ENCODE measurements at regions not wholly inside any gene's neighbourhood (a gene's known extent, or its start where the extent isn't known, plus 50 kb on each side); places are given as distances from the start of the nearest gene placed in this dataset.

DNA sequence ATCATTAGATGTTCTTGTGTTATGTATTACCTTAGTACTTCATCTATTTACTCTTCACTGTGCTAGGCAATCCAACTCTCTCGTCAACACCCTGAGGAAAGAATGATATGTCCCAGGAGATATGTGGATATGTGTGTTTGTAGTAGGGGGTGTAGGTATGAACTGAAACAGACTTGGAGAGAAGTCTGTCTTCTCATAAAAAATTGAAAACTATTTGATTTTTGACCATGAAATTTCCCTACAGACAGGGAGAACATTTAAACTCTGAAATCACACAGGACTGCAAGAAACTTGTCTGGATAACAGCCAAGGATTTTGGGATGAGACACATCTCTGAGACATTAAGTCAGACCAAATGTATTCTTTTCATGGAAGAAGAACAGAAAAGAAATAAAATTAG lies 967.0 kb upstream of the FAT3 start:
- TF ChIP-seq, protein P1, sequence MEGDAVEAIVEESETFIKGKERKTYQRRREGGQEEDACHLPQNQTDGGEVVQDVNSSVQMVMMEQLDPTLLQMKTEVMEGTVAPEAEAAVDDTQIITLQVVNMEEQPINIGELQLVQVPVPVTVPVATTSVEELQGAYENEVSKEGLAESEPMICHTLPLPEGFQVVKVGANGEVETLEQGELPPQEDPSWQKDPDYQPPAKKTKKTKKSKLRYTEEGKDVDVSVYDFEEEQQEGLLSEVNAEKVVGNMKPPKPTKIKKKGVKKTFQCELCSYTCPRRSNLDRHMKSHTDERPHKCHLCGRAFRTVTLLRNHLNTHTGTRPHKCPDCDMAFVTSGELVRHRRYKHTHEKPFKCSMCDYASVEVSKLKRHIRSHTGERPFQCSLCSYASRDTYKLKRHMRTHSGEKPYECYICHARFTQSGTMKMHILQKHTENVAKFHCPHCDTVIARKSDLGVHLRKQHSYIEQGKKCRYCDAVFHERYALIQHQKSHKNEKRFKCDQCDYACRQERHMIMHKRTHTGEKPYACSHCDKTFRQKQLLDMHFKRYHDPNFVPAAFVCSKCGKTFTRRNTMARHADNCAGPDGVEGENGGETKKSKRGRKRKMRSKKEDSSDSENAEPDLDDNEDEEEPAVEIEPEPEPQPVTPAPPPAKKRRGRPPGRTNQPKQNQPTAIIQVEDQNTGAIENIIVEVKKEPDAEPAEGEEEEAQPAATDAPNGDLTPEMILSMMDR (IDR thresholded peaks at IDR 0.05; ENCODE audit: low read depth, low read length, poor library complexity, severe bottlenecking): no peak
- no peak for TF ChIP-seq EZH2phosphoT487 (IDR thresholded peaks at IDR 0.05; ENCODE audit: borderline replicate concordance, low read length)

Data from DOHH2 (cell line).